GM19452 (cell line): ENCODE measurements at regions not wholly inside any gene's neighbourhood (a gene's known extent, or its start where the extent isn't known, plus 50 kb on each side); places are given as distances from the start of the nearest gene placed in this dataset.
"Not testable (repeated sequence)": the region's sequence is repeated elsewhere in the genome, so short reads cannot be mapped to it uniquely, and the experiment has no call there.

ENCODE experiments used
- ATAC-seq: cut with Tn5 transposase; IDR thresholded peaks from one replicate; pipeline ENCODE4 v1.9.1; 2021; ENCODE audit not compliant: unreplicated experiment

DNA sequence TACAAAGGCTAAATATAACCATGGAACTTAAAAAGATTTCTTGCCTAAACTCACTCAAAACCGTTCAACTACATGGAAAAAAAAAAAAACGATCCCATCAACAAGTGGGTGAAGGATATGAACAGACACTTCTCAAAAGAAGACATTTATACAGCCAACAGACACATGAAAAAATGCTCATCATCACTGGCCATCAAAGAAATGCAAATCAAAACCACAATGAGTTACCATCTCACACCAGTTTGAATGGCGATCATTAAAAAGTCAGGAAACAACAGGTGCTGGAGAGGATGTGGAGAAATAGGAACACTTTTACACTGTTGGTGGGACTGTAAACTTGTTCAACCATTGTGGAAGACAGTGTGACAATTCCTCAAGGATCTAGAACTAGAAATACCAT lies 151.2 kb upstream of the SMIM30 start:
- not testable (repeated sequence) for ATAC-seq

DNA sequence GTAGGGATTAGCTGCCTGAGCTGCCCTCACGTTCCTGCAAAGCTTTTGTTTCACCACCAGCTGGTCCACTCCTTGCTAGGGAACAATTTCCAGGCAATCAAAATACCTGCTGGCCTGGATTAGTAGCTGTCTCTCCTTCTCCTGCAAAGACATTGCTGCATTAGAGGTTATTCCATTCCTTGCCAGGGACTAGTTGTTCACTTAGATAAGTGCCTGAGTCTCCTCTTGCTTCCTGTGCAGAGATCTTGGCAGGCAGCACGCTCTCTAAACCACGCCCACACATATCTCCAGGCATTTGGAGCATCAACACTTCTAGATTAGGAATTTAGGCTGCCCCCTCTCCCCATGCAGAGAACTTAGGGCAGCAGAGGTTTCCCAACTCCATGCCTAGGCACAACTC lies 150.4 kb upstream of the SMIM30 start:
- no peak for ATAC-seq

DNA sequence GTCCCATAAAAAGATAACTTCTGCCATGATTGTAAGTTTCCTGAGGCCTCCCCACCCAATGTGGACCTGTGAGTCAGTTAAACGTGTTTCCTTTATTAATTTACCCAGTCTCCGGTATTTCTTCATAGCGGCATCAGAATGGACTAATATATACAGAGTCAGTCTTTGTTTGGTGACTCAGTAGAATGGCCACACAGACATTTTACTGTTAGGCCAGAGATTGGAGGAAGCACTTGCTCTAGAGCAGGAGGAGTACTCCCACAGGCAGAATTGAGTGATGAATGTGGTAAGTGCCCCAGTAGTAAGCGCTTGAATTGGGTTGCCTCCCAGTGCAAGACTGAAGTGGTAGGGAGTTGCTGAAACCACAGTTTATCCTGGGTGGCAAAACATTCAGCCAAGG lies 149.5 kb upstream of the SMIM30 start:
- no peak for ATAC-seq

DNA sequence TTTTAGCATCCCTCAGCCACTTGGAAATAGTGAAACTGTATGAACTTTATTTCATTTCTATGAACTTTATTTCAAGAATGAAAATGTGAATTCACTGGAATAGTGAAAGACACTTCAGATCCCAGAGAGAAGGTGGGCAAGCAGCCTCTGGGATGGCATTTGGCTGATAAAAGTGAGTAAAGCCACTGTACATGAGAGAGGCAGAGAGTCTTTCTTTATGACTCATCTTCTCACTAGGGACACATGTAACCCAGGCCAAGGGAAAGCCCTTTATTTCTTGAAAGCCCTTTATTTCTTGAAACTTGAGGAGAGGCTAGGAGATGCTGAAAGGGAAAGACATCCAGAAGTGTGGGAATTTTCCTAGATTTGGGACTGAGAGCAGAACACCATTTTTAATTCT lies 148.9 kb upstream of the SMIM30 start:
- peak; percentile 53 for ATAC-seq

DNA sequence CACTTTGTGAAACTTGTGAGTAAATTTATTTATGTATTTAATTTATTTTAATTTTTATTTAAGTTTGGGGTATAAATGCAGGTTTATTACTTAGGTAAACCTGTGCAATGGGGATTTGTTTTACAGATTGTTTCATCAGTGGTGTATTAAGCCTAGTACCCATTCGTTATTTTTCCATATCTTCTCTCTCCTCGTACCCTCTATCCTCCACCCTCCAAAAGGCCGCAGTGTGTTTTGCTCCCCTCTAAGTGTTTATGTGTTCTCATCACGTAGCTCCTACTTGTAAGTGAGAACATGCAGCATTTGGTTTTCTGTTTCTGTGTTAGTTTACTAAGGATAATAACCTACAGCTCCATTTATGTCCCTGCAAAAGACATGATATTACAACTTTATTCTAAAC lies 145.4 kb upstream of the SMIM30 start:
- no peak for ATAC-seq

DNA sequence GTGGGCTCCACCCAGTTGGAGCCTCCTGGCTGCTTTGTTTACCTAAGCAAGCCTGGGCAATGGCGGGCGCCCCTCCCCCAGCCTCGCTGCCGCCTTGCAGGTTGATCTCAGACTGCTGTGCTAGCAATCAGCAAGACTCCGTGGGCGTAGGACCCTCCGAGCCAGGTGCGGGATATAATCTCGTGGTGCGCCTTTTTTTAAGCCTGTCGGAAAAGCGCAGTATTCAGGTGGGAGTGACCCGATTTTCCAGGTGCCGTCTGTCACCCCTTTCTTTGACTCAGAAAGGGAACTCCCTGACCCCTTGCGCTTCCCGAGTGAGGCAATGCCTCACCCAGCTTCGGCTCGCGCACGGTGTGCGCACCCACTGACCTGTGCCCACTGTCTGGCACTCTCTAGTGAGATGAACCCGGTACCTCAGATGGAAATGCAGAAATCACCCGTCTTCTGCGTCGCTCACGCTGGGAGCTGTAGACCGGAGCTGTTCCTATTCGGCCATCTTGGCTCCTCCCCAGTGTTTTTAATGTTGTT lies 144.9 kb upstream of the SMIM30 start:
- ATAC-seq: not testable (repeated sequence)

DNA sequence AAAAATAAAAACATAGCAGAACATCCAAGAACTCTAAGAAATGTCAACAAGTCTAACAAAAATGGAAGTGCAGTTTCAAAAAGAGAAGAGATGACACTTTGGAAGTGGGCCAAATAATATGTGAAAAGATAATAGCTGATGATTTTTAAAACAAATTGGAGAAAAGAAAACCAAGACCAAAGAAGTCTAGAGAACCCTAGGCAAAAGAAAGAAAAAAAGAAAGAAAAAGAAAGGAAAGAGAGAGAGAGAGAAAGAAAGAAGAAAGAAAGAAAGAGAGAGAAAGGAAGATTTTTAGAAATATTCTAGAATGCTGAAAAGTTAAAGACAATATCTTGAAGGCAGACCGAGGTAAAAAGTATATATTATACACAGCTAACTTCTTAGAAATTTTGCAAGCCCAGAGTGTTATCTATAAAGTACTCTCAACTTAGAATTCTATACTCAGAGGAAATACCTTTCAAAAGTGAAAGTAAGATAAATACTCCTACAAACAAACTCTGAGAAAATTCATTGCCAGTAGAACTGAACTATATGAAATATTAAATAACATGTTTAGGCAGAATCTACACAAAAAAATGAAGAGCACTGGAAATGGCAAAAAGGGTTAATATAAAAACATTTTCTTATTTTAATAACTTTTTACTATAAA lies 138.7 kb upstream of the SMIM30 start:
- ATAC-seq: no peak

DNA sequence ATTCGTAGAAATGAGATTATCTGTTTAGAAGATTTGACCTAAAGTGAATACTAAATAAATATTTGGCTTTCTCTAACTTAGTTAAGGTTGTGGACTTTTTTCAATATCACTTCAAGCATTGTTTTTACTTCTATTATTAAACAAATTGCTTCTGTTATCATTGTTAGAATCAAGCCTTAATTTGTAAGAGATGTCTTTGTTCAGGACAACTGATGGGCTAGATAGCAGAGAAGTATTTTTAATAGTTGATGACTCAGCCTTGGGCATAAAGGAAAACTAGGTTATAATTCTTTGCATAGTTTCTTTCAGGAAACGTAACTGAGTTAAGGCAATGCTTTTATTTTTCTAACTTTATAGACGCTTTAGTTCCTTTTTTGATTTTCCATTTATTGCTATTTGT lies 128.8 kb upstream of the SMIM30 start:
- no peak for ATAC-seq

DNA sequence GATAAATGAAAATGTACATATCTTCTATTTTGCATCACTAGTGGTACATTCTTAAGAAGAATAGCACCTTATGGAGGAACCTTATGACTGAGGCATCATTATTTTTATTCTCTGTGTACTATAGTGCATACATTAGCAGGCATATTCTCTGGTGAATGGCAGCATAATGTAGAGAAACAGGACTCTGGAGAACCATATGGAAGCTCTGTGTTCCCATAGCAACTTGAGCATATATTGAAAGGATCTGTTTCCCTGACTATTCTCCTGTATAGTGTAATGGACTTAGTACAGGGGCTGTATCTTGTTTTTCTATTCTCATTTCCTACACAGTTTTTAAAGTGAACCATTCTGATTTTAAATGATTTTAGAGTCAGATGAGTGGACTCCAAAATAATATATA lies 128.4 kb upstream of the SMIM30 start:
- ATAC-seq: no peak

DNA sequence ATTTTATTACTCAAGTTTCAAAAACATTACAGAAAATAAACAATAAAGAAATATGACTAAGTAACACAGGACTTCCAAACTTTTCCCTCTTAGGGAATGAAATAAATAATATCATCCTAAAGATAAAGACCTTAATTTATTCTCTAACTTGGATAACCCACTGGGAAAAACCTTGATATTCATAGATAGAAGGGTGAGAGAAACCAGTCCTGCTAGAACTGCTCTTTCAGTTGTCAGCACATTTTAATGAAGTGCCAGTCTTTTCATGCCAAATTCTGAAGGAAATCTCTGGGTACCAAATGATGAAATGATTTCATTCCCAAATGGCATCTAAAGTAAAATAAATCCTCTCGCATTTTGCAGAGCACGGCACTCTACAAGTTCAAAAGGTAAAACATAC lies 114.5 kb upstream of the SMIM30 start:
- no peak for ATAC-seq

DNA sequence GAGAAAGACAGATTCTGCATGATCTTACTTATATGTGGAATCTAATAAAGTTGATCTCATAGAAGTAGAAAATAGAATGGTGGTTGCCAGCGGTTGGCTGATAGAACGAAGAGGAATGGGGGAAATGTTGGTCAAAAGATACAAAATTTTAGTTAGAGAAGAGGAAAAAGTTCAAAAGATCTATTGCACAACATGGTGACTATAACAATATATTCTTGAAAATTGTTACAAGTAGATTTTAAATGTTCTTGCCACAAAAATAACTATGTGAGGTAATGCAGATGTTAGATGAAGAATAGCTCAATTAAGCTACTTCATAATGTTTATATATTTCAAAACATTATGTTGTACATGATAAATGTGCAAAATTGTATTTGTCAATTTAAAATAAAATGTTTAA lies 112.3 kb upstream of the SMIM30 start:
- ATAC-seq: no peak

DNA sequence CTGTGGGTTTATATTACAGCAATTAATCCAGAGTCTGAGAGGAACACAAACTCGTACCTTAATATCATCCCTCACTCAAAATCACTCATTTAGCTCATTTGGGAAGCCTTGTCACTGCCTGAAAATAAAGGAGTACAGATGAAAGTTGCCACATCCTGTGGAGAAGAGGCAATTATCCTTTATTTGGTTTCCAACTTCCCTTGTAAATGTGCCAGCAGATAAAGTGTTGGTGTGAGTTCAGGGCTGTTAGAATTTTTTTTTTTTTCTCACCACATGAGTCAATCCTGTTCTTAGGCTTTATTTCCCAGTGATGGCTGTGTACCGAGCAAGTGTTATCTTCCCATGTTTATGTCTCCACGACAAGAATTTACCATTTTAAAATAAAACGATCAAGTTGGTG lies 99.0 kb upstream of the SMIM30 start:
- no peak for ATAC-seq

DNA sequence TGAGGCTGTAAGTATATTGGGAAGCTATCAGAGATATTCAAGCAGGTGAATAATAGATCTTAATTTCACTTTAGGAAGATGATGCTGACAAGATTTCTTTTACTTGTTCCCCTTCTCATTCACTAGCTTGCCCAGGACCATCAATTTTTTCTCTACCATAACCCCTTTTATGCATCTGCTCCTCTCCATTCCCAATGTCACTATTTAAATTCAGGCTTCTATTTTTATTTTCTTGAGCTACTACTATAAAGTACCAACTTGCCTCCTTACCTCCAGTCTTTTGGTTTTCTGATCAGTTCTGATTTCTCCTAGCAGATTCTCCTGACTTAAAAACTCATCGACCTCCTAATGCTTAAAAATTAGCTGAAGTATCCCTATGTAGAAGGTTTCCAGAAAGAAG lies 97.7 kb upstream of the SMIM30 start:
- ATAC-seq: no peak

DNA sequence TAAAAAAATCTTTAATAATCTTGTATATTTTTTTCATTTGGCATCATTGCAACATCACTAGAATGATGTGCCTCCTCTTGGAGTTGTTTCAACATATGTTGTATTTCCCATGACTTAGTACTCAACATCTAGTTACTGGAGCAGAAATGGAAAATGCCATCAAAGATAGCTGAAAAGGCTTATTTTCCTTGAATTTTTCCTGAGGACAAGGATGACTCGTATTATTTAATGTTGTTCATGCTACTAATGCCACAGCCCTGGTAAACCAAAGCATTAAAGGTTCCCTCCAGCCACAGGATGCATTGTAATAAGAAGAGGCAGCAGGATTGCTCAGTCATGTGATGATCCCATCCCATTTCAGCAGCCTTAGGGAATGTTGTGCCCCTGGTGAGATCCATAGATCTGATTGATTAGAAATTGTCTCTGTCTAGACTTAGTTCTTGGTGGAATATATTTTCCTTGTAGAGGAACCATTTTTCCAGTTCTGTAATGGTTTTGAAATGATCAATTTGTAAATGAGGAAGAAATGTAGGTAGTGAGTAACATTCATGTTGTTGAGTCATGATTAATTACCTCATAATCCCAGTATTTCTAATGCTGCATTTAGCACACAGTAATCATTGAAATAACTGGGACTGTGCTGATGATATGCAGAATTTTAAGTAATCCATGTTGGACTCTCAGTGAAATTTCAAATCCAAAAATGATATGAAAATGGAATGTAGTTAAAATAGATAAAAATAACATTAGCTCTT lies 91.3 kb upstream of the SMIM30 start:
- ATAC-seq: no peak

DNA sequence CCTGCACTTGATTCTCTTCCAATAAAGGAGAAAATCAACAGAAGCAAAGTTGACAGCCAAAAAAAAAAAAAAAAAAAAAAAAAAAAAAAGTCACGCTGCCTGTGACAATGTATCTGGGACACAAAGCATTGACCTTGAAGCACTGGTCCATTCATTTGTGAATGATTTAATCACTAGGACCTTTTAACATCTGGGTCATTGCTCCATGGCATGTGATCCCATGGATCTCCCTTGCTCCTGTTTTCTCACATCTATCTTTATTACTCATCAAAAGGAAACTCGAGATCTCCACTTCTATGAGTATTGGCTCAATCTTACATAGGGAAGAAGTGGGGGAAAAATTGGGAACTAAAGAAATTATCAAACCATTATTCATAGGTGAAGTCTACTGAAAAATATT lies 89.6 kb upstream of the SMIM30 start:
- no peak for ATAC-seq

DNA sequence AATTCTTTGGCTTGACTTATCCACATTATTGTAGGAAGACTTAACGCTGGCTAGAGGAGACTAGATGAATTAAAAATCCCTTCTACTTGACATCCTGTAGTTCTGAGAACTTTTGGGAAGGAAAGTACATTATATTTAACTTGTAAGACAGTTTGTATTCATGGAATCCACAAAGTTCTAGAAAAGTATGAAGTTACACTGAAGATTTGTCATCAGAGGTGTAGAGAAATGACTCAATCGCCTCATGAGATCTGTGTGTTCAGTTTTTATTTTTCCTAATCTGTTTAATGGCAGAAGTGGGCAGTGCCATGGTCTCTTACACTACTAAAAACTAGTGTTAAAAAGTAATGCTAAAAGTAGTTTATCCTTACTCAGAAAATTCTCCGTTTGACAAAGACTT lies 89.1 kb upstream of the SMIM30 start:
- ATAC-seq: no peak

DNA sequence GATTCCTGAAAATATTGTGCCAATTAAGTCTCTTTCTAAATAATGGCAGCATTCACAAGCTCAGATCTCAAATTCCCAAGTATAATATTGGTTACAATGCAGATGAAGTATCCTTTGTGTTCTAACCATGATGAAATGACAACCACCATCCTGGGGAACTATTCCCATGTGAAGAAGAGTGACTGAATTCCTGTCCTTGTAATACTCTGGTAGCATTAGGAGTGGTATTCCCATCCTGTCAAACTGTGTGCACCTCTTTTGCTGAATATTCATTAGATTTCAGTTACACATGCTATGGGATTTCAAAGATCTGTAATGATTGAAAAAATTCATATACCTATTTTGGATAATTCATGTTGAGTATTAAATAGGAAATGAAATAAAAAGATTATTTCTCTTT lies 86.1 kb upstream of the SMIM30 start:
- ATAC-seq: no peak

DNA sequence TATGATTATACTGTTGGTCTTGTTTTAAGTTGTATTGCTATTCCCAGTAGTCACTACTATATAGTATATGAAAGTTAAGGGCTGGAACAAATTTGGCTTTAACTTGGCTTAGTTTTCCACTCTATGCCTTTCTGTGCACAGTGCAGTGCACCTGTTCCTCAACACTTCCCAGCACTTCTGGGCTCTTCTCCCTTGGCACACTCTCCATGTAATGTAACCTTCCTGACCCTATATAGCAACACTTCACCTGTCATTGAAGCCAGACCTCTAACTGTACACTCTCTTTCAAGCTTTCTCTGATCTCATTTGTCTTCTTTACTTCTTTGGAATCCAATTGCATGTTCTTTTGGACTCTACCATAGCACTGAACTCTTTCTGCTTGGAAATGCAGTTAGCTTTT lies 83.9 kb upstream of the SMIM30 start:
- no peak for ATAC-seq

DNA sequence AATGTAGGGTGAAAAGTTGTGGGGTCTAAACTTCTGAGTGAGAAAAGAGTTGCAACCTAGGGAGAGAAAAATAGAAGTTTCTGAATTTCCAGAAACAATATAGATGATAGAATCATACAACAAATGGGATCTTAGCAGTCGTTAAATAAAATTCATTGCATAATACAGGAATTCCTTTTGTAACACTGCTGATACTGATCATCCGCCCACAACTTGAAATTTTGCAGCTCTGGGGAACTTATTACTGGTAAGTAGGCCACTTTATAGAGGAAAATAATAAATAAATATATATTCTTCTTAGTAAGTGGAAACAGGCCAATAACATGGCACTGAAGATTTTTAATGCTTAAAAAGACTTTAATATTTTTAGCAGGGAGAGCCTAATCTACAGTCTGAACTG lies 81.9 kb upstream of the SMIM30 start:
- no peak for ATAC-seq

DNA sequence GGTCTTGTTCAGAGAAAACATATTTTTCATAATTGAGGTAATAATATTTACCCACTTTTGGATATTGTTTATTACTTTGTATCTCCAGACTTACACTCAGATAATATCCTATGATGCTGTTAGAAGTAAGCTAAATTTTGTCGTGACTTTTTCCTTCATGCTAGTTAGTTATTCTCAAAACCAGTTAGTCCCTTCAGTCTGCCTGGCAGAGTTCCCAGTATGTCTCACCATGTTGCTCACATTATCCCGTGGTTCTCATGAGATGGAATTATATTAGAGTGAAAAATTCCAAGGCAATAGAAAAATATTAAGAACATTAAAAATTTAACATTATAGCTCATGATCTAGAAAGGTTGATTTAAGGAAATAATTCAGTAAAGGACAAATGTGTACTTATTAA lies 81.5 kb upstream of the SMIM30 start:
- ATAC-seq: no peak

DNA sequence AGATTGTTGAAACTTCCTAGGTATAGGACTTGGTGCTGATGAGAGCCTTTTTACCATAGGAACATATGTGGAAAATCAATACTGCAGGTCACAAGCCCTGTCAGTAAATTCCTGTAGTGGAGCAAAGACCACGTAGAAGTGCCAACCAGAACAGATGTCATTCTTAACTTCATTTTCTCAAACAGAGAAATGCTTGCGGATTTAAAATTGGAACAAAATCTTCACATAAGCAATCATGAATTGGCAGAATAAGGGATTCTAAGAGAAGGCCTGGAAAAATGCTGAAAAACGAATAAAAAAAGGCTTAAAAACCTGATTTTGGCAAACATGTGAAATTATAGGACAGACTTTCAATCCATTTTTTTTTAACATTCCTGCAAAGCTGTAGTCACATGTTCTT lies 80.8 kb upstream of the SMIM30 start:
- no peak for ATAC-seq

DNA sequence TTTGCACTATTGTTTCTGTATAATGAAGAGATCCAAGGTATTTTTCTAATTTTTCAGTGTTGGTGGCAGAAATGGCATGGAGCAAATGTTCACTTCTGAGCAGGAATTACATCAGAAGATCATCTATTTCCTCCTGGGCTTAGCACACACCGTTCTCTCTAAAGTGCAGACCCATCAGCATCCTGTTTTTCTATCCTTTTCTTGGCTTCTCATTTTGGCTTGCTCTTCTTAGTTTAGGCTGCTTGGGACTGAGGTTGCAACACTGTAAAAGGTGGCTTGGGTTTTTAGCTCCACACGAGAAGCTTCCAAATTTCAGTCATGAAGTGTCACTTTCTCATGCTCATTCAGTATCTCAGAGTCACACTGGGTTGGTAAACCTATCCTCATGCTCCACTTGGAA lies 79.9 kb upstream of the SMIM30 start:
- ATAC-seq: no peak

DNA sequence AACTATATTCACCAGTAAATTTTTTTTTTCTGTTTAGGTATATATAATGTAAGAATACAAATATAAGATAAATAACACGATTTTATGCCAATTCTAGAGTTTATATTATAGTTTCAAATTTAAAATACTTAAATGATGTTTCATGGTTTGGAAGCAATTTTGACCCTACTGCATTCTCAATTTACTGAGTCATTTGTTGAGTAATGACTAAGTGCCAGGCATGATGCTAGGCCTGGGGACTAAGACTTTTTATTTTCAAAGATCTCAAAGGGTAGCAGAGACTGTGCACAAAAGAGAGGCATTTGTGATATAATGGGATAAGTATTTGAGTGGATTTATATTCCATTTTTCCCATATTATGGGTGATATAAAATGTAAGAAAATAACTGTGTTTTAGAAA lies 78.9 kb upstream of the SMIM30 start:
- no peak for ATAC-seq
